SK-N-SH treated with all-trans-retinoic acid at 6 μM for 48 hours (cell line): ENCODE measurements at regions not wholly inside any gene's neighbourhood (a gene's known extent, or its start where the extent isn't known, plus 50 kb on each side); places are given as distances from the start of the nearest gene placed in this dataset.

ENCODE experiments used
- ATAC-seq: fragments of 200-7000 bp; cut with Tn5 transposase; 3 replicates; pipeline ENCODE4 v1.9.1; 2020; ENCODE audit warnings: mild to moderate bottlenecking, moderate library complexity
- ARNTL ChIP-seq: fragments of 450-650 bp; formaldehyde crosslinking; IDR thresholded peaks from 2 replicates; pipeline ENCODE4 v1.5.0; 2020; ENCODE audit warnings: low read depth, mild to moderate bottlenecking, moderate library complexity, borderline replicate concordance
- BACH2 ChIP-seq: fragments of 250-450 bp; sonication (Bioruptor Pico); IDR thresholded peaks from 2 replicates; pipeline ENCODE4 v1.9.0; 2021; ENCODE audit warnings: mild to moderate bottlenecking, borderline replicate concordance
- CSDC2 ChIP-seq: fragments of 250-450 bp; sonication (Bioruptor Pico); IDR thresholded peaks from 2 replicates; pipeline ENCODE4 v1.5.0; 2020; ENCODE audit warnings: mild to moderate bottlenecking, moderate library complexity
- ESRRG ChIP-seq: fragments of 250-450 bp; sonication (Bioruptor Pico); IDR thresholded peaks from 2 replicates; pipeline ENCODE4 v1.6.1; 2021; ENCODE audit warnings: mild to moderate bottlenecking
- ISL1 ChIP-seq: fragments of 250-450 bp; sonication (Bioruptor Pico); IDR thresholded peaks from 2 replicates; pipeline ENCODE4 v2.1.2; 2022; ENCODE audit warnings: mild to moderate bottlenecking, moderate library complexity
- OSR1 ChIP-seq: fragments of 250-450 bp; sonication (Bioruptor Pico); IDR thresholded peaks from 2 replicates; pipeline ENCODE4 v1.8.0; 2022; ENCODE audit warnings: moderate library complexity, mild to moderate bottlenecking, inconsistent platforms
- PPARA ChIP-seq: fragments of 250-450 bp; sonication (Bioruptor Pico); IDR thresholded peaks from 2 replicates; pipeline ENCODE4 v1.5.0; 2020; ENCODE audit warnings: mild to moderate bottlenecking, borderline replicate concordance
- RARB ChIP-seq: fragments of 250-450 bp; sonication (Bioruptor Pico); IDR thresholded peaks from 2 replicates; pipeline ENCODE4 v1.8.0; 2021; ENCODE audit warnings: mild to moderate bottlenecking, moderate library complexity
- SNAI2 ChIP-seq: fragments of 250-450 bp; sonication (Bioruptor Pico); IDR thresholded peaks from 2 replicates; pipeline ENCODE4 v1.5.0; 2020; ENCODE audit warnings: mild to moderate bottlenecking, moderate library complexity
- TOX ChIP-seq: fragments of 250-450 bp; sonication (Bioruptor Pico); IDR thresholded peaks from 2 replicates; pipeline ENCODE4 v1.8.0; 2021; ENCODE audit warnings: mild to moderate bottlenecking, moderate library complexity, borderline replicate concordance
- ZC3H10 ChIP-seq: fragments of 250-450 bp; sonication (Bioruptor Pico); IDR thresholded peaks from 2 replicates; pipeline ENCODE4 v1.5.1; 2021; ENCODE audit warnings: mild to moderate bottlenecking, moderate library complexity
- ZFP3 ChIP-seq: fragments of 250-450 bp; sonication (Bioruptor Pico); IDR thresholded peaks from 2 replicates; pipeline ENCODE4 v1.5.0; 2020; ENCODE audit warnings: mild to moderate bottlenecking, moderate library complexity
- ZFP30 ChIP-seq: fragments of 450-650 bp; formaldehyde crosslinking; IDR thresholded peaks from 2 replicates; pipeline ENCODE4 v1.5.0; 2022; ENCODE audit warnings: mild to moderate bottlenecking, moderate library complexity
- ZNF565 ChIP-seq: fragments of 450-650 bp; formaldehyde crosslinking; conservative IDR thresholded peaks from 2 replicates; pipeline ENCODE4 v1.5.0; 2020; ENCODE audit warnings: low read depth, mild to moderate bottlenecking, moderate library complexity
- ZNF70 ChIP-seq: fragments of 450-650 bp; formaldehyde crosslinking; IDR thresholded peaks from 2 replicates; pipeline ENCODE4 v1.5.0; 2020; ENCODE audit warnings: mild to moderate bottlenecking, moderate library complexity
- ZNF8 ChIP-seq: fragments of 450-650 bp; formaldehyde crosslinking; IDR thresholded peaks from 2 replicates; pipeline ENCODE4 v1.5.0; 2020; ENCODE audit warnings: mild to moderate bottlenecking, moderate library complexity
- TF ChIP-seq, protein P1 (sequence below): fragments of 250-450 bp; sonication (Bioruptor Pico); IDR thresholded peaks from 2 replicates; pipeline ENCODE4 v1.5.1; 2020; ENCODE audit warnings: low read depth, mild to moderate bottlenecking, moderate library complexity
- TF ChIP-seq, protein P2 (sequence below): fragments of 250-450 bp; sonication (Bioruptor Pico); IDR thresholded peaks from 2 replicates; pipeline ENCODE4 v1.8.0; 2021; ENCODE audit warnings: low read depth, mild to moderate bottlenecking, moderate library complexity, borderline replicate concordance
- TF ChIP-seq, protein P3 (sequence below): fragments of 250-450 bp; sonication (Bioruptor Pico); IDR thresholded peaks from 2 replicates; pipeline ENCODE4 v1.5.1; 2021; ENCODE audit warnings: mild to moderate bottlenecking, moderate library complexity
- TF ChIP-seq, protein P4 (sequence below): fragments of 250-450 bp; sonication (Bioruptor Pico); IDR thresholded peaks from 2 replicates; pipeline ENCODE4 v1.5.0; 2020; ENCODE audit warnings: mild to moderate bottlenecking, moderate library complexity
- TF ChIP-seq, protein P5 (sequence below): fragments of 250-450 bp; sonication (Bioruptor Pico); IDR thresholded peaks from 2 replicates; pipeline ENCODE4 v1.8.0; 2020; ENCODE audit warnings: mild to moderate bottlenecking, moderate library complexity, borderline replicate concordance

DNA sequence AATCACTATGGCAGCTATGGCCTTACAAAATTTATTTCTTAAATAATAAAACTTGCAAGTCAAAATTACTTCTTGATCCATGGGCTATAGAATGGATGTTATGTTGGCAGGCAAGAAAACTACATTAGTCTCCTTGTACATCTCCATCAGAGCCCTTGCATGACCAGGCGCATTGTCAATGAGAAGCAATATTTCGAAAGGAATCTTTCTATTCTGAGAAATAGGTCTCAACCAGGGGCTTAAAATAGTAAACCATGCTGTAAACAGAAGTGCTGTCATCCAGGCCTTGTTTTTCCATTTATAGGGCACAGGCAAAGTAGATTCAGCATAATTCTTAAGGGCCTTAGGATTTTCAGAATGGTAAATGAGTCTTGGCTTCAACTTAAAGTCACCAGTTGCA, 220.1 kb downstream of the SREK1 start:
- ATAC-seq = no peak
- TF ChIP-seq ISL1 (CRISPR knock-in tag) = no peak
- no peak for TF ChIP-seq ARNTL
- TF ChIP-seq ZFP30 (CRISPR knock-in tag) = no peak
- no peak for TF ChIP-seq ZFP3 (CRISPR knock-in tag)
- no peak for TF ChIP-seq ESRRG (CRISPR knock-in tag)
- TF ChIP-seq, protein P1, sequence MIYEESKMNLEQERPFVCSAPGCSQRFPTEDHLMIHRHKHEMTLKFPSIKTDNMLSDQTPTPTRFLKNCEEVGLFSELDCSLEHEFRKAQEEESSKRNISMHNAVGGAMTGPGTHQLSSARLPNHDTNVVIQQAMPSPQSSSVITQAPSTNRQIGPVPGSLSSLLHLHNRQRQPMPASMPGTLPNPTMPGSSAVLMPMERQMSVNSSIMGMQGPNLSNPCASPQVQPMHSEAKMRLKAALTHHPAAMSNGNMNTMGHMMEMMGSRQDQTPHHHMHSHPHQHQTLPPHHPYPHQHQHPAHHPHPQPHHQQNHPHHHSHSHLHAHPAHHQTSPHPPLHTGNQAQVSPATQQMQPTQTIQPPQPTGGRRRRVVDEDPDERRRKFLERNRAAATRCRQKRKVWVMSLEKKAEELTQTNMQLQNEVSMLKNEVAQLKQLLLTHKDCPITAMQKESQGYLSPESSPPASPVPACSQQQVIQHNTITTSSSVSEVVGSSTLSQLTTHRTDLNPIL (CRISPR knock-in tag) = no peak
- no peak for TF ChIP-seq ZNF70

DNA sequence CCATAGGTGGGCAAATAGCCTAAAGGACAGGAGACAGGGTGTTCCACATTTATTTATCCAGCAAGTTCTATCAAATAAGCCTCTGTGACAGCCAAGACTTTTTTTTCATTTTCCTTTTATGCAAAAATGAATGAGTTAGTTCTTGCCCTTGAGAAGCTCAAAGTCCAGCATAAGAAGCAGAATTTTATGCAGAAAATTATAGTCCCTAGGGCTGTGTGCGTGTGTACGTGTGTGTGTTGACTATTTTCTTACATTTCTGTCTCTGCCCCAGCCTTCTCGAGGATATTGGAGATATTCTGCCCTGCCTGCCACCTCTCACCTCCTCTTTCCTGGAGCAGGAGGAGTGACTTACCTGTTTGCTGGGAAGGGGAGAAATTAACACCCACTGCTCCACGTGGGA, 221.9 kb downstream of the SREK1 start:
- ATAC-seq = no peak
- TF ChIP-seq, protein P2, sequence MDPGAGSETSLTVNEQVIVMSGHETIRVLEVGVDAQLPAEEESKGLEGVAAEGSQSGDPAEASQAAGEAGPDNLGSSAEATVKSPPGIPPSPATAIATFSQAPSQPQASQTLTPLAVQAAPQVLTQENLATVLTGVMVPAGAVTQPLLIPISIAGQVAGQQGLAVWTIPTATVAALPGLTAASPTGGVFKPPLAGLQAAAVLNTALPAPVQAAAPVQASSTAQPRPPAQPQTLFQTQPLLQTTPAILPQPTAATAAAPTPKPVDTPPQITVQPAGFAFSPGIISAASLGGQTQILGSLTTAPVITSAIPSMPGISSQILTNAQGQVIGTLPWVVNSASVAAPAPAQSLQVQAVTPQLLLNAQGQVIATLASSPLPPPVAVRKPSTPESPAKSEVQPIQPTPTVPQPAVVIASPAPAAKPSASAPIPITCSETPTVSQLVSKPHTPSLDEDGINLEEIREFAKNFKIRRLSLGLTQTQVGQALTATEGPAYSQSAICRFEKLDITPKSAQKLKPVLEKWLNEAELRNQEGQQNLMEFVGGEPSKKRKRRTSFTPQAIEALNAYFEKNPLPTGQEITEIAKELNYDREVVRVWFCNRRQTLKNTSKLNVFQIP = no peak
- TF ChIP-seq CSDC2 (no peak), ZNF70 (no peak)

DNA sequence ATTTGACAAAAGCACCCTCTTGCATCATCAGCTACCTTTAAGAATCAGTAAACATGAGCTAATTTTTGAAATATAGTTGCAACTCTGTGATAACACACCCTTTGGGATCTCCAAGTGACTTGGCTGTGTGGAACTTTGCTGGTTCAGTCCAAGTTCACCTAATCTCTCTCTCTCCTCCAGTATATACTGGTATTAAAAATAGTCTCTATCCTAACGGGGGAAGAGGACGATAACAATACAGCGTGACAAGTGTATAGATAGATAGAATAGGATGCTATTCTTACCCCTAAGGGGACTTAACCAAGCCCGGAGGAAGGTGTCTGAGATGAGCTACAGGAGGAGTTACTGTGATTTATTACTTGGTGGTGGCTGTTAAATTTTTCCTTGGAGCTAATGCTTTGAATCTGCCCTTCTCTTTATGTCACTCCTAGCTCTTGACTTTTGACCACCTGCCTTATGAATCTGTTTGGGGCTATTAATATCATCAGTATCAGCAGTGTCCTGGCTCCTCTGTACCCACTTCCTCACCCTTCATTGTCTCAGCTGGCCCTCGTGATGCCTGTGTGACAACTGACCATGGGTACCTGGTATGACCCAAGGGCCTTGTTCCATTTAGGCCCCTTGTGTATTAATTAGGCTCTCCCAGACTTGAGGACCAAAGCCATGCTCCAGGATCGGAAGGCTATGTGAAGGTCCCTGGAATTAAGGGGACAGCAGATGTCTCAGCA, 223.9 kb downstream of the SREK1 start:
- no peak for ATAC-seq
- TF ChIP-seq ZNF565 (CRISPR knock-in tag) = no peak
- TF ChIP-seq ISL1 (CRISPR knock-in tag) = no peak
- TF ChIP-seq ZC3H10 (CRISPR knock-in tag) = no peak
- TF ChIP-seq, protein P1 (CRISPR knock-in tag) = no peak
- no peak for TF ChIP-seq OSR1 (CRISPR knock-in tag)
- TF ChIP-seq CSDC2 = no peak
- no peak for TF ChIP-seq ARNTL
- TF ChIP-seq TOX = no peak
- TF ChIP-seq, protein P3, sequence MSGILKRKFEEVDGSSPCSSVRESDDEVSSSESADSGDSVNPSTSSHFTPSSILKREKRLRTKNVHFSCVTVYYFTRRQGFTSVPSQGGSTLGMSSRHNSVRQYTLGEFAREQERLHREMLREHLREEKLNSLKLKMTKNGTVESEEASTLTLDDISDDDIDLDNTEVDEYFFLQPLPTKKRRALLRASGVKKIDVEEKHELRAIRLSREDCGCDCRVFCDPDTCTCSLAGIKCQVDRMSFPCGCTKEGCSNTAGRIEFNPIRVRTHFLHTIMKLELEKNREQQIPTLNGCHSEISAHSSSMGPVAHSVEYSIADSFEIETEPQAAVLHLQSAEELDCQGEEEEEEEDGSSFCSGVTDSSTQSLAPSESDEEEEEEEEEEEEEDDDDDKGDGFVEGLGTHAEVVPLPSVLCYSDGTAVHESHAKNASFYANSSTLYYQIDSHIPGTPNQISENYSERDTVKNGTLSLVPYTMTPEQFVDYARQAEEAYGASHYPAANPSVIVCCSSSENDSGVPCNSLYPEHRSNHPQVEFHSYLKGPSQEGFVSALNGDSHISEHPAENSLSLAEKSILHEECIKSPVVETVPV = no peak
- TF ChIP-seq, protein P4, sequence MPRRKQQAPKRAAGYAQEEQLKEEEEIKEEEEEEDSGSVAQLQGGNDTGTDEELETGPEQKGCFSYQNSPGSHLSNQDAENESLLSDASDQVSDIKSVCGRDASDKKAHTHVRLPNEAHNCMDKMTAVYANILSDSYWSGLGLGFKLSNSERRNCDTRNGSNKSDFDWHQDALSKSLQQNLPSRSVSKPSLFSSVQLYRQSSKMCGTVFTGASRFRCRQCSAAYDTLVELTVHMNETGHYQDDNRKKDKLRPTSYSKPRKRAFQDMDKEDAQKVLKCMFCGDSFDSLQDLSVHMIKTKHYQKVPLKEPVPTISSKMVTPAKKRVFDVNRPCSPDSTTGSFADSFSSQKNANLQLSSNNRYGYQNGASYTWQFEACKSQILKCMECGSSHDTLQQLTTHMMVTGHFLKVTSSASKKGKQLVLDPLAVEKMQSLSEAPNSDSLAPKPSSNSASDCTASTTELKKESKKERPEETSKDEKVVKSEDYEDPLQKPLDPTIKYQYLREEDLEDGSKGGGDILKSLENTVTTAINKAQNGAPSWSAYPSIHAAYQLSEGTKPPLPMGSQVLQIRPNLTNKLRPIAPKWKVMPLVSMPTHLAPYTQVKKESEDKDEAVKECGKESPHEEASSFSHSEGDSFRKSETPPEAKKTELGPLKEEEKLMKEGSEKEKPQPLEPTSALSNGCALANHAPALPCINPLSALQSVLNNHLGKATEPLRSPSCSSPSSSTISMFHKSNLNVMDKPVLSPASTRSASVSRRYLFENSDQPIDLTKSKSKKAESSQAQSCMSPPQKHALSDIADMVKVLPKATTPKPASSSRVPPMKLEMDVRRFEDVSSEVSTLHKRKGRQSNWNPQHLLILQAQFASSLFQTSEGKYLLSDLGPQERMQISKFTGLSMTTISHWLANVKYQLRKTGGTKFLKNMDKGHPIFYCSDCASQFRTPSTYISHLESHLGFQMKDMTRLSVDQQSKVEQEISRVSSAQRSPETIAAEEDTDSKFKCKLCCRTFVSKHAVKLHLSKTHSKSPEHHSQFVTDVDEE (CRISPR knock-in tag) = no peak
- no peak for TF ChIP-seq SNAI2 (CRISPR knock-in tag)
- no peak for TF ChIP-seq ZFP3 (CRISPR knock-in tag)
- TF ChIP-seq BACH2 (CRISPR knock-in tag) = no peak
- no peak for TF ChIP-seq ZFP30 (CRISPR knock-in tag)
- no peak for TF ChIP-seq ZNF8 (CRISPR knock-in tag)
- no peak for TF ChIP-seq ZNF70
- no peak for TF ChIP-seq PPARA (CRISPR knock-in tag)
- TF ChIP-seq, protein P5, sequence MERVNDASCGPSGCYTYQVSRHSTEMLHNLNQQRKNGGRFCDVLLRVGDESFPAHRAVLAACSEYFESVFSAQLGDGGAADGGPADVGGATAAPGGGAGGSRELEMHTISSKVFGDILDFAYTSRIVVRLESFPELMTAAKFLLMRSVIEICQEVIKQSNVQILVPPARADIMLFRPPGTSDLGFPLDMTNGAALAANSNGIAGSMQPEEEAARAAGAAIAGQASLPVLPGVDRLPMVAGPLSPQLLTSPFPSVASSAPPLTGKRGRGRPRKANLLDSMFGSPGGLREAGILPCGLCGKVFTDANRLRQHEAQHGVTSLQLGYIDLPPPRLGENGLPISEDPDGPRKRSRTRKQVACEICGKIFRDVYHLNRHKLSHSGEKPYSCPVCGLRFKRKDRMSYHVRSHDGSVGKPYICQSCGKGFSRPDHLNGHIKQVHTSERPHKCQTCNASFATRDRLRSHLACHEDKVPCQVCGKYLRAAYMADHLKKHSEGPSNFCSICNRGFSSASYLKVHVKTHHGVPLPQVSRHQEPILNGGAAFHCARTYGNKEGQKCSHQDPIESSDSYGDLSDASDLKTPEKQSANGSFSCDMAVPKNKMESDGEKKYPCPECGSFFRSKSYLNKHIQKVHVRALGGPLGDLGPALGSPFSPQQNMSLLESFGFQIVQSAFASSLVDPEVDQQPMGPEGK (CRISPR knock-in tag) = no peak
- TF ChIP-seq RARB (CRISPR knock-in tag) = no peak
- TF ChIP-seq, all 23 proteins: peak for 0
